Tibial nerve (tissue), 4 donors: ENCODE measurements at regions not wholly inside any gene's neighbourhood (a gene's known extent, or its start where the extent isn't known, plus 50 kb on each side); places are given as distances from the start of the nearest gene placed in this dataset.

Experiments used
- DNase-seq, 2 donors: peaks; one replicate each; pipeline ENCODE4 v3.0.0-alpha.2; 2019; ENCODE audit warnings: low spot score in 2 of 2
- H3K27ac ChIP-seq, 4 donors: fragments of 200-600 bp; sonication (generic) in 3 of 4; one replicate each; pipeline ENCODE4 v1.5.1; 2017 to 2019; ENCODE audit warnings: mild to moderate bottlenecking in 1 of 4
- H3K27me3 ChIP-seq, 2 donors: fragments of 200-600 bp; sonication (generic) in 1 of 2; one replicate each; pipeline versions ENCODE4 v1.5.1 to v1.6.0; 2017 to 2019
- H3K36me3 ChIP-seq, 3 donors: fragments of 200-600 bp; sonication (generic); one replicate each; pipeline ENCODE4 v1.5.1; 2018 to 2019
- H3K4me1 ChIP-seq, 4 donors: fragments of 200-600 bp; sonication (generic) in 3 of 4; one replicate each; pipeline ENCODE4 v1.5.1; 2017 to 2019
- H3K4me3 ChIP-seq, 4 donors: fragments of 200-600 bp; sonication (generic) in 3 of 4; one replicate each; pipeline ENCODE4 v1.5.1; 2017 to 2019; ENCODE audit warnings: mild to moderate bottlenecking in 1 of 4, moderate library complexity in 1 of 4
- H3K9me3 ChIP-seq, 4 donors: fragments of 200-600 bp; sonication (generic) in 3 of 4; one replicate each; pipeline ENCODE4 v1.5.1; 2017 to 2019
- EP300 ChIP-seq, 2 donors: sonication (generic); formaldehyde crosslinking; IDR thresholded peaks; one replicate each; pipeline ENCODE4 v1.6.1; 2017; ENCODE audit warnings: antibody characterized with exemption in 2 of 2, mild to moderate bottlenecking in 1 of 2
- POLR2A ChIP-seq, 2 donors: fragments of 450-650 bp; IDR thresholded peaks; one replicate each; pipeline ENCODE4 v1.6.1; 2017; ENCODE audit warnings: antibody characterized with exemption in 2 of 2, mild to moderate bottlenecking in 2 of 2, moderate library complexity in 2 of 2
- WGBS, 2 donors: methylation state at CpG; one replicate each; pipeline ENCODE4 v1.1.5; 2018; 5-methylcytosine and 5-hydroxymethylcytosine counted together
- TF ChIP-seq, protein P1 (sequence below), 5 experiments: fragments of 200-600 bp in 3 of 5; fragments of 450-650 bp in 2 of 5; sonication (generic) in 3 of 5; IDR thresholded peaks; one replicate each; pipeline ENCODE4 v1.5.1; 2016 to 2019; ENCODE audit warnings: antibody characterized with exemption in 5 of 5, mild to moderate bottlenecking in 3 of 5, moderate library complexity in 2 of 5

- WGBS, 2 donors, result 84 to 88% methylated on average over 7 of the region's 7 CpGs
- no peaks in the 10 kb centered on the region for H3K36me3 ChIP-seq
- no peaks in the 10 kb centered on the region for H3K9me3 ChIP-seq
- no peak overlapping the region for H3K27ac ChIP-seq
- H3K4me3 ChIP-seq, result no peak overlapping the region
- DNase-seq, result no peak
- H3K27me3 ChIP-seq, result no peaks in the 10 kb centered on the region
- H3K4me1 ChIP-seq, result no peaks in the 10 kb centered on the region
- no peak for TF ChIP-seq POLR2A (IDR thresholded peaks at IDR 0.05)
- no peak for TF ChIP-seq EP300 (IDR thresholded peaks at IDR 0.05)
- TF ChIP-seq, protein P1, sequence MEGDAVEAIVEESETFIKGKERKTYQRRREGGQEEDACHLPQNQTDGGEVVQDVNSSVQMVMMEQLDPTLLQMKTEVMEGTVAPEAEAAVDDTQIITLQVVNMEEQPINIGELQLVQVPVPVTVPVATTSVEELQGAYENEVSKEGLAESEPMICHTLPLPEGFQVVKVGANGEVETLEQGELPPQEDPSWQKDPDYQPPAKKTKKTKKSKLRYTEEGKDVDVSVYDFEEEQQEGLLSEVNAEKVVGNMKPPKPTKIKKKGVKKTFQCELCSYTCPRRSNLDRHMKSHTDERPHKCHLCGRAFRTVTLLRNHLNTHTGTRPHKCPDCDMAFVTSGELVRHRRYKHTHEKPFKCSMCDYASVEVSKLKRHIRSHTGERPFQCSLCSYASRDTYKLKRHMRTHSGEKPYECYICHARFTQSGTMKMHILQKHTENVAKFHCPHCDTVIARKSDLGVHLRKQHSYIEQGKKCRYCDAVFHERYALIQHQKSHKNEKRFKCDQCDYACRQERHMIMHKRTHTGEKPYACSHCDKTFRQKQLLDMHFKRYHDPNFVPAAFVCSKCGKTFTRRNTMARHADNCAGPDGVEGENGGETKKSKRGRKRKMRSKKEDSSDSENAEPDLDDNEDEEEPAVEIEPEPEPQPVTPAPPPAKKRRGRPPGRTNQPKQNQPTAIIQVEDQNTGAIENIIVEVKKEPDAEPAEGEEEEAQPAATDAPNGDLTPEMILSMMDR (IDR thresholded peaks at IDR 0.05), result no peak
Measured at GRCh38 chr2:226366920-226367319, 432.7 kb downstream of the IRS1 start.

DNA sequence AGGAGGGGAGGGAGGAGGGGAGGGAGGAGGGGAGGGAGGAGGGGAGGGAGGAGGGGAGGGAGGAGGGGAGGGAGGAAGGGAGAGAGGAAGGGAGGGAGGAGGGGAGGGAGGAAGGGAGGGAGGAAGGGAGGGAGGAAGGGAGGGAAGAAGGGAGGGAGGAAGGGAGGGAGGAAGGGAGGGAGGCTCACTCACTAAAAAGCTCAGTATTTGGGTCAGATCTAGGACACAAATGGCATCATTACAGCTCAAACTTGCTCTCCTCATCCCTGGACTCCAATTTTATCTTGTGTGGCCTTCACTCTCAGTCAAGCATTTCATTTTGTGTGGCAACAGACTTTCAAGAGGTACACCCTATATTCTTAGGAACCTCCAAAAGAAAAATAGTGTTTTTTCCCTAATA, 435.4 kb downstream of the IRS1 start:
- H3K27me3 ChIP-seq, result no peaks in the 10 kb centered on the region
- no peak overlapping the region for H3K27ac ChIP-seq
- DNase-seq, result no peak
- H3K9me3 ChIP-seq, result no peaks in the 10 kb centered on the region
- H3K4me1 ChIP-seq, result no peaks in the 10 kb centered on the region
- H3K36me3 ChIP-seq, result no peaks in the 10 kb centered on the region
- H3K4me3 ChIP-seq, result no peak overlapping the region
- TF ChIP-seq, protein P1 (IDR thresholded peaks at IDR 0.05), result no peak
- TF ChIP-seq EP300 (IDR thresholded peaks at IDR 0.05) (no peak), POLR2A (IDR thresholded peaks at IDR 0.05) (no peak)

GRCh38 chr2:226362980-226363379, 436.6 kb downstream of the IRS1 start:
- Histone ChIP-seq H3K9me3 (no peaks in the 10 kb centered on the region), H3K27me3 (no peaks in the 10 kb centered on the region), H3K27ac (no peak overlapping the region), H3K36me3 (no peaks in the 10 kb centered on the region), H3K4me1 (no peaks in the 10 kb centered on the region), H3K4me3 (no peak overlapping the region)
- no peak for DNase-seq
- 84 to 85% methylated on average over 2 of the region's 2 CpGs for WGBS, 2 donors
- TF ChIP-seq POLR2A (IDR thresholded peaks at IDR 0.05) (no peak), EP300 (IDR thresholded peaks at IDR 0.05) (no peak)
- TF ChIP-seq, protein P1 (IDR thresholded peaks at IDR 0.05), result no peak

DNA sequence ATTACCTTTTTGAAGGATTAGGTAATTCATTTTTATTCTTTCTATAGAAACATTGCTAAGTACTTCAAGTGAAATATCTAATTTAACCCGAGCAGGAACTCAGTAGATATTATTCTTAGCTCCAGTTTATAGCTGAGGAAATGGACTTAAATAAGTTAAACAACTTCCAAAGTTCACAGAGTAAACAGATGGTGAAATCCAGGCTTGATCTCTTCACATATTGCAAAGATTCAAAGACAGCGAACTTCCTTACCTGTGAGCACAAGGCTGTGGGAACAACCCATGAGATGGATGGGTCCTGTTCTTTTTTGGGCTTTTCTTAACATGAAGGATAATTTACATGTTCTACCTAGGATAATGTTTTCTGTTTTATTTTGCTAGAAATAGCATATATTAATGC, 439.0 kb downstream of the IRS1 start:
- no peak for DNase-seq
- Histone ChIP-seq H3K27ac (no peak overlapping the region), H3K27me3 (no peaks in the 10 kb centered on the region), H3K36me3 (no peaks in the 10 kb centered on the region), H3K4me1 (no peaks in the 10 kb centered on the region), H3K9me3 (no peaks in the 10 kb centered on the region), H3K4me3 (no peak overlapping the region)
- TF ChIP-seq POLR2A (IDR thresholded peaks at IDR 0.05) (no peak), EP300 (IDR thresholded peaks at IDR 0.05) (no peak)
- TF ChIP-seq, protein P1 (IDR thresholded peaks at IDR 0.05), result no peak
- 80 to 82% methylated on average over 2 of the region's 2 CpGs for WGBS, 2 donors

GRCh38 chr2:226358688-226359087, 440.9 kb downstream of the IRS1 start:
- TF ChIP-seq EP300 (IDR thresholded peaks at IDR 0.05) (no peak), POLR2A (IDR thresholded peaks at IDR 0.05) (no peak)
- TF ChIP-seq, protein P1 (IDR thresholded peaks at IDR 0.05), result no peak
- Histone ChIP-seq H3K4me1 (no peaks in the 10 kb centered on the region), H3K27me3 (no peaks in the 10 kb centered on the region), H3K4me3 (no peak overlapping the region), H3K36me3 (no peaks in the 10 kb centered on the region), H3K9me3 (no peaks in the 10 kb centered on the region), H3K27ac (no peak overlapping the region)
- WGBS, 2 donors, result 72 to 78% methylated on average over 5 of the region's 5 CpGs
- no peak for DNase-seq
